Effector memory CD8-positive, alpha-beta T cell (primary cell): ENCODE measurements at regions not wholly inside any gene's neighbourhood (a gene's known extent, or its start where the extent isn't known, plus 50 kb on each side); places are given as distances from the start of the nearest gene placed in this dataset.
A peak's percentile ranks its signal among the peaks of the same experiment; 100 is the strongest.

Experiments used
- ATAC-seq: fragments of 150-1000 bp; cut with Tn5 transposase; replicated peaks from 2 replicates; pipeline ENCODE4 v1.10.0; 2021; ENCODE audit warnings: mild to moderate bottlenecking, moderate library complexity
- DNase-seq, 3 experiments: peaks; one replicate each; pipeline ENCODE4 v3.0.0; 2021
- H3K27ac Mint-ChIP-seq, 2 donors: one replicate each; pipeline ENCODE4 v1.8.0; 2022; ENCODE audit warnings: mild to moderate bottlenecking in 2 of 2, mixed read lengths in 2 of 2, moderate library complexity in 2 of 2
- H3K27me3 Mint-ChIP-seq, 2 donors: one replicate each; pipeline ENCODE4 v1.8.0; 2022; ENCODE audit warnings: mixed read lengths in 2 of 2
- H3K36me3 Mint-ChIP-seq: one replicate; pipeline ENCODE4 v1.8.0; 2022; ENCODE audit warnings: mild to moderate bottlenecking, moderate library complexity, mixed read lengths; ENCODE audit not compliant: insufficient read depth
- H3K4me1 Mint-ChIP-seq, 2 donors: one replicate each; pipeline ENCODE4 v1.8.0; 2022; ENCODE audit warnings: low read depth in 2 of 2, mixed read lengths in 2 of 2
- H3K4me3 Mint-ChIP-seq, 2 donors: one replicate each; pipeline ENCODE4 v1.8.0; 2022; ENCODE audit warnings: mild to moderate bottlenecking in 2 of 2, mixed read lengths in 2 of 2, moderate library complexity in 2 of 2
- H3K9me3 Mint-ChIP-seq, 2 donors: one replicate each; pipeline ENCODE4 v1.8.0; 2022; ENCODE audit warnings: mixed read lengths in 2 of 2

DNA sequence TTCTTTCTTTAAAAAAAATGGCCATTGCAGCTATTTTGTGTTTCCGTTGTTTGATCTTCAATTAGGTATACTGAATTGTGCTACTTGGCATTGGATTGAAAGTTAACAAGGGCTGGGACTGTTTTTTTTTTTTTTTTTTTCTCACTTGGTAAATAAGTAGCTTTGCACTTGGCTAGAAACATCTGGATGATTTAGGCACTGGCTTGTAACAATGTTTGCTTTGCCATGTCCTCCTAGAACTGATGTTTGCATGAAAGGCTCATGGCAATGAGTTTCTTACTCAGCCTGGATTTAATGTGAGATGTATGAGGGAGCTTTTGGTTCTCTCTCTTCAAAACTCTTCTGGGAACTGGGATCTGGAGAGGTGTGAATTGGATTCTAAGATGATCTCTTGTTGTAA is 414.1 kb downstream of the CDH26 start:
- DNase-seq (no peak), ATAC-seq (no peak)
- no peaks in the 10 kb centered on the region for H3K36me3 Mint-ChIP-seq
- no peak overlapping the region for H3K27ac Mint-ChIP-seq
- no peaks in the 10 kb centered on the region for H3K9me3 Mint-ChIP-seq
- peaks cover 5 to 8% of the 10 kb centered on the region in 2 donors for H3K4me1 Mint-ChIP-seq
- H3K27me3 Mint-ChIP-seq = peaks cover 16 to 46% of the 10 kb centered on the region in 2 donors
- H3K4me3 Mint-ChIP-seq = no peak overlapping the region

DNA sequence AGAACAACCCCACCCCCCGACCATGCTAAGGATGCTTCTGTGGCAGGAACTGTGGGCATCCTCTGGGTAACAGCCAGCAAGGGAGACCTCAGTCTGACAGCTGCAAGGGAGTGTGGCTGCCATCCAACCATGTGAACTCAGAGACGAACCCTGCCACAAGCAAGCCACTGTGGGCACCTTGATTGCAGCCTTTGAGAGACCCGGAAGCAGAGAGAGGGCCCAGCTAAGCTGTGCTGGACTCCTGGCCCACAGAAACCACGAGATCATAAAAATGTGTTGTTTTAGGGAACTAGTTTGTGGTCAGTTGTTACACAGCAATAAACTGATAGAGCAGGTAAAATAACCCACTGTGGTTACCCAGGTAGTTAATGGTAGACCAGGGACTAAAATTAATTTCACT is 414.6 kb downstream of the CDH26 start:
- H3K27me3 Mint-ChIP-seq = peaks cover 19 to 51% of the 10 kb centered on the region in 2 donors
- no peak overlapping the region for H3K4me3 Mint-ChIP-seq
- peaks cover 5 to 8% of the 10 kb centered on the region in 2 donors for H3K4me1 Mint-ChIP-seq
- no peaks in the 10 kb centered on the region for H3K9me3 Mint-ChIP-seq
- no peak for DNase-seq
- H3K27ac Mint-ChIP-seq = no peak overlapping the region
- ATAC-seq = no peak
- H3K36me3 Mint-ChIP-seq = no peaks in the 10 kb centered on the region

DNA sequence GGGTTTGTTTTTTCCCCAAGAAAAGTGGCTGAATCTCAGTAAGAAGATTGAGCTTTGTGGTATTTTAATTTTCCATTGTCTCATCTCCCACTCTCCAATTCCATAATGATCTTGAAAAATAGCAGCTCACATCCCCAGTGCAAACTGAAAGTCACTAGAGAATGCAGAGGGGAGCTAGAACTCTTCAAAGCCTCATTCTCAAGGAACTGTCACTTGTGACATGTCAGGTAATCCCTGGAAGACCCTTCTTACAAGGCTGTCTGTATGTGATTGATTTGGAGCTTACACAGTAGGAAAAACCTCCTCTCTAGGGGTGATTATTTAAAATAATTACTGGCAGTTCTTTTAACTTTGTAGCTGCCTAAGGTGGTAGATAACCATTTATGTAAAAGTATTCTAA is 420.4 kb downstream of the CDH26 start:
- Mint-ChIP-seq H3K4me3 (no peak overlapping the region), H3K4me1 (no peaks in the 10 kb centered on the region), H3K27ac (no peak overlapping the region), H3K9me3 (peaks cover 2 to 7% of the 10 kb centered on the region in 2 donors), H3K27me3 (peaks cover 20 to 41% of the 10 kb centered on the region in 2 donors), H3K36me3 (no peaks in the 10 kb centered on the region)
- ATAC-seq (no peak), DNase-seq (no peak)

DNA sequence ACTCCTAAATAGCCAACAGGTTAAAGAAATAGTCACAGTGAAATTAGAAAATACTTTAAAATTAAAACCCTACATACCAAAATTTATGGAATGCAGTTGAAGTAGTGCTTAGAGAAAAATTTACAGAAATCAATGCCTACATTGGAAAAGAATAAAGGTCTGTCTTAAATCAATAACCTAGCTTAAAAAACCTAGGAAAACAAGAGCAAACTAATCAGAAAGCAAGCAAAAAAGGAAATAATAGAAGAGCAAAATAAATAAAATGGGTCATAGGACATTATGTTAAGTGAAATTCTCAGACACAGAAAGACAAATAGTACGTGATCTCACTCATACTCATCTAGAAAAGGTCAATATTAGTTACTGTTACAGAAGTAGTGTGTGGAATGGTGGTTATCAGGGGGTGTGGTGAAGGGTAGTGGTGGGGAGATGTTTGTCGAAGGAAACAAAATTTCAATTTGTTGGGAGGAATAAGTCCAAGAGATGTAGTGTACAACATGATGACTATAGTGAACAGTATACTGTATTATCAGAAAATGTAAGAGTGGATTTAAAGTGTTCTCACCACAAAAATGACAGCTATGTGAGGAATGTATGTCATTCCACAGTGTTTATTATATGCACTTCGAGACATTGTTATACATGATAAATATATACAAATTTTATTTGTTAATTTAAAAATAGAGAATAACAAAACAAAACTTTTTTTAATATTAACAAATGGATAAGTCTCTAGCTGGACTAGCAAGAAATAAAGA is 423.6 kb downstream of the CDH26 start:
- no peak overlapping the region for H3K4me3 Mint-ChIP-seq
- no peak for ATAC-seq
- H3K36me3 Mint-ChIP-seq = no peaks in the 10 kb centered on the region
- no peaks in the 10 kb centered on the region for H3K4me1 Mint-ChIP-seq
- H3K9me3 Mint-ChIP-seq = peaks cover 2 to 7% of the 10 kb centered on the region in 2 donors
- no peak for DNase-seq
- H3K27ac Mint-ChIP-seq = no peak overlapping the region
- H3K27me3 Mint-ChIP-seq = peaks cover 11 to 25% of the 10 kb centered on the region in 2 donors

DNA sequence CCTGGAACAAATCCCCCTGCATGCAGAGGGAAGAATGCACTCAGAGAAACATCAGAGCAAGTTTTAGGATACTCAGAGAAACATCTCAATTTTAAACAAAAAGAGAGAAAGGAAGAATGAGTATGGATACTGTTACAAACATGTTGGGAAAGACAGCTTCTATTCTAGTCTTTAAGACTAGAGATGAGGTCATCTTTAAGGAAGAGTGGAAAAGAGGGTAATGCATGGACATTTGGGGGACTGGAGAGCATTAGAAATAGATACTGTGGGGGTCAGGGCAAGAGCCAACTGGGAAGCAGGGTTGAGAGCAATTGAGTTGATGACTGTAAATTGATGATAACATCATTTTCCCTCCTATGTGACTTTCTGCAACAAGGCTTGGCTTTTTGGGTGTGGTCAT is 431.2 kb downstream of the CDH26 start:
- no peak overlapping the region for H3K4me3 Mint-ChIP-seq
- no peaks in the 10 kb centered on the region for H3K4me1 Mint-ChIP-seq
- DNase-seq = no peak
- ATAC-seq = no peak
- no peak overlapping the region for H3K27ac Mint-ChIP-seq
- peaks cover 0 to 13% of the 10 kb centered on the region in 2 donors for H3K27me3 Mint-ChIP-seq
- H3K9me3 Mint-ChIP-seq = no peaks in the 10 kb centered on the region
- H3K36me3 Mint-ChIP-seq = no peaks in the 10 kb centered on the region

DNA sequence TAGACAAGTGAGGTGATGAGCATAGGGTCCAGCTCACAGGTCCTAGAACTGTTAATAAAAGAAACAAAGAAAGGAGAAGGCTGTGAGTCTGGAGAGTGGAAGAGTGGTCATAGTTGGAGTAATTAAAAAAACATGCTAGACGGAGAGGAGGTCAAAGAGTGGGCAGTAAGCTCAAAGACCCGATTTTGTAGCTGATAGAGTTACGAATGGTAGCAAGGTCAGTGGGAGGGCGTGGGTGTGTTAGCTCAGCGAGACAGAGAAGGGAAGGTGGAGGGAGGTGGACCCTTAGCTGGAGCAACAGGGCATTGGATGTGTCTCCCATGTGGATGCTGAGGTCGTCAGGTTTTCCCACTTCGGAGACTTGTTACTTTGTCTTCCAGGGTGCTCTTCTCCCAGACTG is 431.7 kb downstream of the CDH26 start:
- Mint-ChIP-seq H3K9me3 (no peaks in the 10 kb centered on the region), H3K27me3 (peaks cover 0 to 13% of the 10 kb centered on the region in 2 donors), H3K4me1 (no peaks in the 10 kb centered on the region), H3K4me3 (no peak overlapping the region), H3K27ac (no peak overlapping the region), H3K36me3 (no peaks in the 10 kb centered on the region)
- ATAC-seq (no peak), DNase-seq (no peak)

DNA sequence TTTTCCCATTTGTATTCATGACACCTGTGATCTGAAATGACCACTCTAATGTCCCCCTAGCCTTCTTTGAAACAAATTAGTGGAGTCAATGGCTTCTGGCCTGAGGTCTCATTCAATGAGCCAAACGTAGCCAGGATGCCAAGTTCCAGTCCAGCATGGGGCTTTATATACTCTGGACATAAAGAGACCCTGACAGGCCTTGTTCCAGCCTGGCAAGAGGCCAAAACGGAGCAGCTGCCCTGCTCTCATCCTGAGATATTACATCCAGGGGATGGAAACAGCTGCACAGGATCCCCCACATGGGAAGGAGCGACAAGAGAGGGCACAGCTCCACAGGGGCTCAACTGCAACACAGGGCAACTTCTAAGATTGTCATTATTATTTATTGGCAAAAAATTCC is 437.8 kb downstream of the CDH26 start:
- no peaks in the 10 kb centered on the region for H3K36me3 Mint-ChIP-seq
- no peak overlapping the region for H3K27ac Mint-ChIP-seq
- no peak for DNase-seq
- H3K4me3 Mint-ChIP-seq = no peak overlapping the region
- H3K4me1 Mint-ChIP-seq = no peaks in the 10 kb centered on the region
- ATAC-seq = no peak
- H3K9me3 Mint-ChIP-seq = peaks cover 0 to 5% of the 10 kb centered on the region in 2 donors
- peaks cover 7 to 13% of the 10 kb centered on the region in 2 donors for H3K27me3 Mint-ChIP-seq

DNA sequence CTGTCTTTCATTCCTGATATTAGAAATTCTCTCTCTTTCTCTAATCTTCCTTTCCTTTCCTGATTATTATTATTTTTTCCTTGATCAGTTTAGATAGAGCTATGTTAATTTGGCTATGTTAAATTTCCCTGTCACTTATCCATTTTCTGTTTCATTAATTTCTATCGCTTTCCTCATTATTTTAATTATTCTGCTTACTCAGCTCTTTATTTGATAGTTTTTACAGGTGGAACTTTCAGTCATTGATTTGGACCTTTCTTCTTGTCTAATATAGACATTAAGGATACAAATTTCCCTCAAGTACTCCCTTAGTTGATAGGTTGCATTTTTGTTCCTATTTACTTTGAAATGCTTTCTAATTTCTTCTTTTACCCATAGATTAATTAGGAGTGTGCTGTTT is 442.3 kb downstream of the CDH26 start:
- Mint-ChIP-seq H3K27me3 (peaks cover 11 to 17% of the 10 kb centered on the region in 2 donors), H3K9me3 (peaks cover 0 to 5% of the 10 kb centered on the region in 2 donors), H3K4me3 (no peak overlapping the region), H3K36me3 (no peaks in the 10 kb centered on the region), H3K4me1 (no peaks in the 10 kb centered on the region), H3K27ac (peak overlapping the region in 1 of 2 donors; percentile 1)
- ATAC-seq = no peak
- DNase-seq = no peak

DNA sequence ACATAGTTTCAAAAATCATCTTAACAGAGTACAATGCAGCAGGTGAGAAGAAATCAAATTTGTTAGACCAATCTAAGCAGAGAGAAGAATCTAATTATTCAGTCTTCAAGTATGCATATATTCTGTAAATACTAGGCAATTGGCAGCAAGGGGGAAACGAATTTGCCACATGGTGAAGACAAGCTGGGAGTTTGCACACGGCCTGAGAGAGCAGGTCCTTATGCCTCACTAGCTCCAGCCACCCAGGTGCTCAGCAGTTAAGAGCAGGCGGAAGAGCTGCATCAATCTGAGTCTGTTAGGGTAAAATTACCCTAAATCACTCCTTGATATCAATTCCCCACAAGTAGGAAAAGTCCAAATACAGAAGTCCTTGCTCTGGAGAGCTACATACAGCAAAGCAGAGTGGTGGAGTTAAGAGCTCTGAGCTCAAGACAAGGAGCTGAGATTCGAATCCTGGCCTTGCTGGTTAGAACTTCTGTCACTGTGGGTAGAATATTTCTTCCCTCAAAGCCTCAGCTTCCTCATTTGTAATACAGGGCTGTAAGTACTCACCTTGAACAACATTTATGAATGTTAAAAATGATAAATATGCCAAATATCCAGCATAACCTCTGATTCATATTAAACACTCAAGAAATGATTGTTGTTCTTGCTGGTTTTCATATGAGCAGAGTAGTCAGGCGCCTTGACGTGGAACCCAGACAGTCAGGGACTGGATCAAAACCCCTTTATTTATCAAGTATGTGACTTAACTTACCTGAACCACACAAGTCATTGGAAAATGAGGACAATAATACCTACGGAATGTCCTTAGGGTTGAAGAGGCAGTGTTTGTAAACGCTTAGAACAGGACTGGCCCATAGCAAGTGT is 444.2 kb downstream of the CDH26 start:
- H3K9me3 Mint-ChIP-seq = peaks cover 0 to 5% of the 10 kb centered on the region in 2 donors
- no peaks in the 10 kb centered on the region for H3K4me1 Mint-ChIP-seq
- peaks cover 11 to 34% of the 10 kb centered on the region in 2 donors for H3K27me3 Mint-ChIP-seq

DNA sequence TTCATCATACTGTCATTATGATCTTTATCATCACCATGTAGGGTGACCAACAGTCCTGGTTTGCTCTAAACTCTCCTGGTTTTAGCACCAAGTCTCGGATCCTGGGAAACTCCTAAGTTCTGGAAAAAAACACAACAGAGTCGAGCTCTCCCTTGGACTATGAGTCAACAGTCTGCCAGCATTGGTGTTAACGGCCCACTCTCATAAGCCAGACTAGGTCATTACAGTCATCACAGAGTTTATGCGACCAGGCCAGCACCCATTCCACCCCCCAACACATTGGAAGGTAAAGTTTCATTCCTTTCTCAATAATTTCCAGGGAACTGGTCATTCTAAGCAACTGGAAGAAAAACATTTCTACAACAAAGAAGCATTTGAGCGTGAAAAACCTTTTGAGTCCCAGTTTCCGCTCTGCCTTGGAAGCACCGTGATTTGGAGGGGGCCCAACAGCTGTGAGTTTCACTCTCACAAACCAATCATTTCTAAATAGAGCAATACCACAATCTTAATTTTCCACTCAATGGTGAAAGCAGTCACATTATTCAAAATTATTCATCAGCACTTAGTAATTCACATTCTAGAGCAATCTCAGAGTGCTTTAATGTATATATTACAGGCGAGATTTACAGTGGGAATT is 445.0 kb downstream of the CDH26 start:
- no peak overlapping the region for H3K4me3 Mint-ChIP-seq
- no peak for DNase-seq
- peaks cover 4 to 38% of the 10 kb centered on the region in 2 donors for H3K27me3 Mint-ChIP-seq
- H3K9me3 Mint-ChIP-seq = peaks cover 0 to 2% of the 10 kb centered on the region in 2 donors
- no peaks in the 10 kb centered on the region for H3K36me3 Mint-ChIP-seq
- H3K4me1 Mint-ChIP-seq = peaks cover 0 to 2% of the 10 kb centered on the region in 2 donors
- no peak for ATAC-seq
- H3K27ac Mint-ChIP-seq = no peak overlapping the region

More for the DNA sequence above, 444.2 kb downstream of the CDH26 start:
- H3K4me3 Mint-ChIP-seq = no peak overlapping the region
- H3K36me3 Mint-ChIP-seq = no peaks in the 10 kb centered on the region
- no peak overlapping the region for H3K27ac Mint-ChIP-seq
- ATAC-seq (no peak), DNase-seq (no peak)

DNA sequence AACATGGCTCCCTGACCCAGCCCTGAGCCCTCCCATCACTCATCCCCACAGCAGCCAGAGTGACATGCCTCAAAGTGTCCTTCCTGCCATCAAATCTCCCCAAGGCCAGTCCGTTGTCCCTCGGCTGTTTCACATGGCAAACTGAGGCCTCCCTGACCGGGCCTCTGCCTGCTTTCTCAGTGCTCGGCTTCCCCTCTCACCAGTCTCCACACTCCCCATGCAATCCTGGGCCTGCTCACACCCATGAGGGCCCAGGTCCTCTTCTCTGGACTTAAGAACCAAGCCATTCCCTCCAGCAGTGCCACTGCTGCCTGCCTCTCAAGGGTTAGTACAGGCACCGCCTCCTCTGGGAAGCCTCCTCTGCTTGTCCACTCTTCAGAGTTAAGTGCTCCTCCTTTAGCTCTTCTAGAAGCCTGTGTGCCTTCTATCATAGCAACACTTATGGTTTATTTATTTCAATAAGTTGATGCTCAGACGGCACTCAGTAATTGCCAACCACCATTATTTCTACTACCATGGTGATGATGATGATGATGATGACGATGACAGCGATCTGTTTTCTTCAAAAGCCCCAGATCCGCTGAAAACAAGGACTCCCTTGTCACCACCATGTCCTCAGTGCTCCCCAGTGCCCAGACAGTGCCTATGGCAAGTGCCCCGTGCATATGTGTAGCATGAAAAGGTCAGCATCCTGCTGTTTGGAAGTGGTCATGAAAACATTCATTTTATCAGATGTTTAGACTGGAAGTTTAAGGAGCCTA is 449.0 kb downstream of the CDH26 start:
- ATAC-seq (no peak), DNase-seq (no peak)
- Mint-ChIP-seq H3K9me3 (peaks cover 0 to 4% of the 10 kb centered on the region in 2 donors), H3K4me3 (no peak overlapping the region), H3K4me1 (peaks cover 0 to 2% of the 10 kb centered on the region in 2 donors), H3K27ac (no peak overlapping the region), H3K36me3 (no peaks in the 10 kb centered on the region), H3K27me3 (peaks cover 4 to 38% of the 10 kb centered on the region in 2 donors)

DNA sequence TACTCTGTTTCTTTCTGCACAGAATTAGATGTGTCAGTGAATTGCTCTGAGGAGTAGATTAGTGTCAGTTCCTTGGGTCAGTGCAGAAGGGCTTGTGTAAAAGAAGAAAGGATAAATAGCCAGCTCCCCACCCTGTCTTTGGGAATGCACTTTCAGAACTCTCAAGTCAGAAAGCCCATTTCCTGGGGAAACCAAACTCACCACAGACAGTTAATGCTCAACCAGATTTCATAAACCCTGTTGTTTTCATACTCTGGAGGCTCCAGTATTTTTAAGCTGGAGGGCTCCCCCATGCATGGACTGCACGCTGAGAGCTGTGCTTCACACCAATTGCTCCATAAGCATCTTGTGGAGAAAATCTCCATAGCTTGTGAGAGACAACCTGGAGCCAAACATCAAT is 449.7 kb downstream of the CDH26 start:
- Mint-ChIP-seq H3K9me3 (peaks cover 0 to 4% of the 10 kb centered on the region in 2 donors), H3K36me3 (no peaks in the 10 kb centered on the region), H3K27ac (no peak overlapping the region), H3K27me3 (peaks cover 4 to 38% of the 10 kb centered on the region in 2 donors), H3K4me1 (peaks cover 0 to 2% of the 10 kb centered on the region in 2 donors), H3K4me3 (no peak overlapping the region)
- DNase-seq = no peak
- ATAC-seq = no peak

DNA sequence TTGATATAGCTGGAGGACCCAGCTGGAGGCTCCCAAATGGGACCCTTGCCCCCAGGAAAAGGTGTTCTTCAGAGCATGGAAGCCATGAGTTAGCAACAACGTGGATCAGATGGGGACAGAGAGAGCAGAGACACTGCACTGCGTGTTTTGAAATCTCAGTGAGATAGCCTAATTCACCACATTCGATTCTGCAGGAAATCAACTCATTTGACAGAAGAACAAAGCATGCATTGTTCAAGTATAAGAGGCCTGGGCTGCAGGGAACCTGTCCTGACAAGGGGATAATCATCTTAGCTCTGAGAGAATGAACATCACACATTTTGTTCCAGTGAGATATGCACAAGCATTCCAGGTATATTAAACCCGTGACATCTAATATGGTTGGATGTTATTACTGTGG is 450.2 kb downstream of the CDH26 start:
- peaks cover 0 to 4% of the 10 kb centered on the region in 2 donors for H3K9me3 Mint-ChIP-seq
- no peak overlapping the region for H3K27ac Mint-ChIP-seq
- ATAC-seq = no peak

More for the DNA sequence above, 450.2 kb downstream of the CDH26 start:
- DNase-seq = no peak
- H3K27me3 Mint-ChIP-seq = peaks cover 4 to 33% of the 10 kb centered on the region in 2 donors
- H3K4me1 Mint-ChIP-seq = peaks cover 0 to 2% of the 10 kb centered on the region in 2 donors
- no peak overlapping the region for H3K4me3 Mint-ChIP-seq
- no peaks in the 10 kb centered on the region for H3K36me3 Mint-ChIP-seq
